Fibroblast of peridontal ligament (primary cell): ENCODE measurements at regions not wholly inside any gene's neighbourhood (a gene's known extent, or its start where the extent isn't known, plus 50 kb on each side); places are given as distances from the start of the nearest gene placed in this dataset.
A peak's percentile ranks its signal among the peaks of the same experiment; 100 is the strongest.
"Not testable (repeated sequence)": the region's sequence is repeated elsewhere in the genome, so short reads cannot be mapped to it uniquely, and the experiment has no call there.

Experiments
- DNase-seq: peaks from one replicate; pipeline ENCODE4 v3.0.0-alpha.2; 2010; ENCODE audit errors: extremely low read depth

DNA sequence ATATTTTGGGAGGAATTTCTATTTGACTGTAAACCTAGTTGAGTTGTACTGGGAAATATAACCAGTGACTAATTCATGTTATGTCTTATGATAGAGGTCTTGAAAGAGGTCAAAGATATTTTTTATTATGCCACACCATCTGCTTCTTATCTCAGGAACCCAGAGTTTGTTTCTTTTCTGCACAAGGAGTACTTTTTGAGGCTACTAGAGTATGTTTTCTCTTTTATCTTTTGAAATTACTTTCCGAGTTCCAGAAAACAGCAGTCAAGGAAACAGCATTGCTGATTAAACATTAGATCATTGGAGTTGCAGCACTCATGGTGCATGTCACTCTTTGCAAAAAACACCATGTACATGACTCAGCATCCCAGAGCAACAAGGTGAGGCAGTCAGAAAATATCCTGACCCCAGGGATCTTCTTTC, 645.8 kb upstream of the NR2F2 start:
- DNase-seq, result peak; percentile 76

DNA sequence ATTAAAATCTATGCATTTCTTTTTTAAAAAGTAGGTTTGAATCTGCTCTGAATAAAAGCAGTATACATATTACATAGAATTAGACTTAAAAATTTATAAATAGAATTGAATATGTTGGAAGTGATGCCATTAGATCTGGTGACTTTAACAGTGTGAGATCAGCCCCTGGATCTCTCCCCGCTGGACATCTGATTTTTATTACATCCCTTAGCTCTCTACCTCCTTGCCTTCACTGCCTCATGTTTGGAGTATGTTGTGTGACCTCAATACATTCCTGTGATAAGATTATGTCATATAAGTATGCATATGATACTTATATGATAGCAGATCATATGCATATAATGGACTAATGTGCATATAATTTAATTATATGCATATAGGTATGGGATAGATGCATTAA, 643.4 kb upstream of the NR2F2 start:
- peak; percentile 24 for DNase-seq

DNA sequence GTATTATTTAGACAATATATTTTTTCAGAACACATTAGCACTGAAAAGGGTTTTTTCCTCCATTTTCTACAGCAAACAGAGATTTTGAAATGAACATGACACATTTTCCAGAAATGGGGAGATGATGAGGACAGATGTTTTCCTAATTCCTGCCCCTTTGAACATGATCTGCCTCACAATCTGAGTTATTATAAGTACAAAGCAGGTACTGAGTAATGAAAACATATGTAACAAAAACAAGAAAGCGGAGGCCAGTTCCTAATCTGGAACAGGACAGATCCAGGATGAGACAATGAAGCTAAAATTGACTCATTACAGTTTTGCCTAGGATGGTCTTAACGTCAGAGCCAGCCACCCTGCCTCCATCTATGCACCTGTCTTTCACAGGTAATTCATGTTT, 642.8 kb upstream of the NR2F2 start:
- no peak for DNase-seq

DNA sequence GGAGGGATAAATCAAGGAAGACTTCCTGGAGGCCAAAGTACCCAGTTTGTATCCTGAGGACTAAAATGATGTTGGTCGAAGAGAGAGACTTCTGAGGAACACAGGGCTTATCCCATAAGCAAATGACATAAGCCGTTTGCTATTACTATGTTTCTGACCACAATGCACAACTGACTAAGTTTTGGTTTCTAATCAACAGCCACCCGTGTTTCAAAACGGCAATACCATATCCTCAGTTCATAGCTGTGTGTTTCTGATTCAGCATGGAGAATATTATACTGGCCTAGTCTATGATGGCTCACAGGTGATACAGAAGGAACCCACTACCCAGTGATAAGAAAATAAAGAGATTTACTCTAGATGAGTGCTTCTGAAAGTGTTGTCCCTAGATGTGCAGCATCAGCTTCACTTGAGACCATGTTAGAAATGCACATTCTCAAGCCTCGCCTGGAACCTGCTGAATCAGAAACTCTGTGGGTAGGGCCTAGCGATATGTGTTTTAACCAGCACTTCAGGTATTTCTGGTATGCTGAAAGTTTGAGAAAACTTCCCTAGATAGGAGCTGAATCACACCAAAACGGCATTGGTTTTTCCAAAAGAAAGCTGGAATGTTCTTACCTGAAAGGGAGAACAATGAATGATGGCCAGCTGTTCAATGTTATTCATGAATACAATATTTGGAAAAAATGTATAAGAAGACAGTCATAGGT, 639.7 kb upstream of the NR2F2 start:
- no peak for DNase-seq

DNA sequence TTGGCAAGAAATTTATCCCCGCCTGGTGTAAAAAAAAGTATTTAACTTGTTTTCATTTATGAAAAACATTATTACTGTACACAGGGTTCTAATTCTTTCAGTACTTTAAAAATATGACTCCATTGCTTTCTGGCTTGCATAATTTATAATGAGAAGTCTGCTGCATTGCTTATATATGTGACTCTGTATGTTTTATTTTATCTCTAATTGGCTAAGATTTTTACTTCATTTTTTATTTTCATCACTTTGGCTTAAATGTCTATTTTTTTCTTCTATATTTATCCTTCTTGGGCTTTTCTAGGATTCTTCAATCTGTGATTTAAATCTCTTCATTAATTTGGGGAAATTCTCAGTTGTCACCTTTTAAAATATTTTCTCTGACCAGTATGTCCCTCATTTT, 636.6 kb upstream of the NR2F2 start:
- DNase-seq, result peak; percentile 27

DNA sequence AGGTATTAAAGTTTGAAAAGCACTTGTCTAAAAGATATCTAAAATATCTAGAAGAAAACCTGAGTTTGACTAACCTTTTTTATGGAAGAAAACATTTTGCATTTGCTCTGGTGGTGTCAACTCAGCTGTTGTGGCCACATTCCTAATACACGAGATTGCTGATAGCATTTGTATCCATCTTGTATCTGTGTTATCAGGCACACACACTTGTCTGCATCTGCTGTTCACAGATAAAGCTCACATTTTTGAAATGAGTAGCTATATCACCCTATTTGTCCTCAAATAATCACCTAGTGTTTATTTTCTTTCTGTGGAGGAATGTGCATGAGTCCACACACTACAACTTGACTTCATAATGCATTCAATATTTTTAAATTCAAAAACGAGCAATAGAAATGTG, 632.3 kb upstream of the NR2F2 start:
- no peak for DNase-seq

DNA sequence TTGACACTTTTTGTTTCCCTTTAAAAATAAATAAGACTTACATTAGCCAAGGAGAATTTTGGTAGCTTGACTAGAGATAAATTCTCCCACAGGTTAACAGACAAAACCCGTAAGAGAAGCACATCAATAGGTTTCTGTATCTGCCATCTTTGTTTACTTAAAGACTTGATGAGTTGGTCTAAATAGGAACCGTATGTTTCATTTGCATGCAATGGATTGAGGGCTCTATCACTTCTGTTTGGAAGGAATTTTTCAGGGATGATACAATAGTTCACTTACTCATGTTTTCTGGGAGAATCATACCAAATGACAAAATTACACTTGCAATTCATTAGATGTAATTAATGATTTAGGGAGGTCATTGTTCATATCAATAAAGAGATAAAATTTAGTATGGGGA, 631.5 kb upstream of the NR2F2 start:
- DNase-seq, result peak; percentile 24

DNA sequence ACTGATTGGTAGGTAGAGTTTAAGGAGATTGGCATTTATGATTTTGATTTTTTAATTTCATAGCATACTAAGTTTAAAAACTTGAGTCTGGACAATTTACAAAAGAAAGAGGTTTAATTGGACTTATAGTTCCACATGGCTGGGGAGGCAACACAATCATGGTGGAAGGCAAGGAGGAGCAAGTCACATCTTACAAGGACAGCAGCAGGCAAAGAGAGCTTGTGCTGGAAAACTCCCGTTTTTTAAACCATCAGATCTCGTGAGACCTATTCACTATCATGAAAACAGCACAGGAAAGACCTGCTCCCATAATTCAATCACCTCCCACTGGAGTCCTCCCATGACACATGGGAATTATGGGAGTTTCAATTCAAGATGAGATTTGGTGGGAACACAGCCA, 630.9 kb upstream of the NR2F2 start:
- no peak for DNase-seq

DNA sequence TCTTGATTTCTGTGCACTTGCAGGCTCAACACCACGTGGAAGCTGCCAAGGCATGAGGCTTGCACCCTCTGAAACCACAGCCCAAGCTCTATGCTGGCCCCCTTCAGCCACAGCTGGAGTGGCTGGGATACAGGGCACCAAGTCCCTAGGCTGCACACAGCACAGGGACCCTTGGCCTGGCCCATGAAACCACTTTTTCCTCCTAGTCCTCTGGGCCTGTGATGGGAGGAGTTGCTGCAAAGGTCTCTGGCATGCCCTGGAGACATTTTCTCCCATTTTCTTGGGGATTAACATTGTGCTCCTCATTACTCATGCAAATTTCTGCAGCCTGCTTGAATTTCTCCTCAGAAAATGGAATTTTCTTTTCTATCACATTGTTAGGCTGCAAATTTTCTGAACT, 629.8 kb upstream of the NR2F2 start:
- DNase-seq, result not testable (repeated sequence)

DNA sequence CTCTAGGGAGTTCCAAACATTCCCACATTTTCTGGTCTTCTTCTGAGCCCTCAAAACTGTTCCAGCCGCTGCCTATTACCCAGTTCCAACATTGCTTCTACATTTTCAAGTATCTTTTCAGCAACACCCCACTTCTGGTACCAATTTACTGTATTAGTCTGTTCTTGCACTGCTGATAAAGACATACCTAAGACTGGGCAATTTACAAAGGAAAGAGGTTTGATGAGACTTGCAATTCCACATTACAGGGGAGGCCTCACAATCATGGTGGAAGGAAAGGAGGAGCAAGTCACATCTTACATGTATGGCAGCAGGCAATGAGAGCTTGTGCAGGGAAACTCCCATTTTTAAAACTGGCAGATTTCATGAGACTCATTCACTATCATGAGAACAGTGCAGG, 629.1 kb upstream of the NR2F2 start:
- no peak for DNase-seq

DNA sequence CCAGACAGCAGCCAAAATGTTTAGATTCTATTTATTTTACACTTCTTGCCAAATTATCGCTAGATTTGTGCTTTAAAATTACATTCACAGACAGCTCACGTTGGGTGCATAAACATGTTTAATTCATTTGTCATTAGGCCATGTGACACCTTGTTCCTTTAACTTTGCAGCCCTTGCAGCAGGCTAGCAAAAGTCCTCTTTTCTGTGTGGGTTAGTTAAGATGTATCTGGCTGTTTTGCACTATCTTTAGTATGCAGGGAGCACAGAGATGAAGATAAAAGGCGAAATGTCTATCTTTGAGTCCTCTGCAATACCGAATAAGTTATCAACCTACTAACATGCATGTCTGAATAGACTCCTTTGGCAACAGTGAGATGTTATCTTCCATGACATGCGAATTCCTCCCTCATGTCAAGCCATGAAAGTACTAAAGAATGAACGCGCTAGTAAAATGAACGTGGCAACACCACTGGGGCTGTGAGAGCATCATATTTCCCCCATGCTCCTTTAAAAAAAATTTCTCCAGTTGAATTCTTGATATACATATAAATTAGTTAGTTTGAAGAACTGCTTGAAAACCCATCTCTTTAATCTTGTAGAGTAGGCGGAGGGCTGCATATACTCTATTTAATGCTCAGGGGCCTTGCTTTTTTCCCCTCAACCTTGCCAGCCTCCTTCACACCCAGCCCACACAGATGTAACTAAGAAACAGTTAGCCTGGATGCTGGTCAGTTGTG, 620.4 kb upstream of the NR2F2 start:
- DNase-seq, result no peak

DNA sequence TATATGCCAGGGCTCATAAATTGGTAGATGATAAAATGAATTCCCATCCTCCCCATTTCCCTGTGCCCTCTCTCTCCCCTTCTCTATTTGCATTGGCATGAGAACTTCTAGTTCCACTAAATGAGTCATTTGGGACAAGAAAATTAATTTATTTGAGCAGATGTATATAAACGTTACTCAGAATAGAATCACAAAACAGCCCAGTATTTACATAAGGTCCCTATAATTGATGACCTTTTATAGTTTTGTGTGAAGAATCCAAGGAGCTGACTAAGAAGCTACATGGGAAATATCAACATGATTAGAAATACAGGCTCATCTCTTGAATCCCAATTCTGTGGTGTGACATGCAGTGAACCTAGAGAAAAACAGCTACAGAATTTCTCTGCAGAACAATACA, 617.7 kb upstream of the NR2F2 start:
- peak; percentile 9 for DNase-seq

DNA sequence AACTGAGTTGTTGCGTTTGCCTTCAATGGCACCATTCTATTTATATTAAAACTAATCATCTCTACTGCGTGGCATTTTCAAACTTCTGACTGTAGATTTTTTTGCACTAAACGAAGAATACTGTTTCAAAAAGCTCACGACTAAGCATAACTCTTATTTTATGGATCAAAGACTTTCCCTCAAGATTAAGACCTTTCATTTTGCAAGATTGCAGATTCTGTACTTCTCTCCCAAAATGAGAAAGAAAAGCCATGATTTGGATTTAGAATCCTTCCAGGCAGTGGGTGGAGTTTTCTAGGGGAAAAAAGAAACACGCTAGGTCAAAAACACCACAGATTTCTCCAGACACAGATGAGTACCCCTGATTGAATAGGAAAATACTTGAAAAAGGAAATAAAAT, 617.2 kb upstream of the NR2F2 start:
- DNase-seq, result no peak

DNA sequence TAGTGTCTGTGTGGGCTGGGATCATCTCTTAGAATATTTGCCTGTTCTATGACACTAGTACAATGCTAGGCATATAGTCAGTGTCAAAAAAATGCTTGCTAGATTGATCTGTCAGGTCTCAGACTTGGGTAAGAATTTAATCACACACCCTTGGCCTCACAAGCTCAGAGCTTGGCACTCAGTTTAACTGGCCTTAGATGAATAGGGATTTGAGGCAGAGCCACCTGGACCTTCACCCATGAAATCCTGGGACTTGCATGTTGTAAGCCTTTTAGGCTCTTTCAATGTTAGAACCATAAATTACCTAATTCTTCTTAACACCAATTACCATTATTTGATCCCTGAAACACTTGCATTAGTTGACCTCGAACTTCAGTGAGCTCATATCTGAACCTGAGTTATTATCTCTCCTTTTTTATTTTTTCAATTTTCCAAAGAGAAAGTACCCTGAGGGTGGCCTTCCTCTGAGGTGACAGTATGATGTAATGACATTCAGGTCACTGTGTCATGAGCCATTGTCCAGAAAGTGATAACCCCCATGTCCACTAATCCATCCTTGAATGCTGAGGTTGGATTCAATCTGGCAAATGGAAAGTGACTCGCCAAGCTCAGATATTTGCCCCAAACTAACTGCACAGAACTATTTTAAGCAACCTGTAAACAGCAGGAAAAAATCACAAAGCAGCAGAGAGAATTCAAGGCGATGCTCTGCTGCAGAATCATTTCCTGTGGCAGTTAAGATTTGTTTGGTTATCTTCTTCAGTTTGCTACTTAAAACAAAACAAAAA, 615.2 kb upstream of the NR2F2 start:
- no peak for DNase-seq

DNA sequence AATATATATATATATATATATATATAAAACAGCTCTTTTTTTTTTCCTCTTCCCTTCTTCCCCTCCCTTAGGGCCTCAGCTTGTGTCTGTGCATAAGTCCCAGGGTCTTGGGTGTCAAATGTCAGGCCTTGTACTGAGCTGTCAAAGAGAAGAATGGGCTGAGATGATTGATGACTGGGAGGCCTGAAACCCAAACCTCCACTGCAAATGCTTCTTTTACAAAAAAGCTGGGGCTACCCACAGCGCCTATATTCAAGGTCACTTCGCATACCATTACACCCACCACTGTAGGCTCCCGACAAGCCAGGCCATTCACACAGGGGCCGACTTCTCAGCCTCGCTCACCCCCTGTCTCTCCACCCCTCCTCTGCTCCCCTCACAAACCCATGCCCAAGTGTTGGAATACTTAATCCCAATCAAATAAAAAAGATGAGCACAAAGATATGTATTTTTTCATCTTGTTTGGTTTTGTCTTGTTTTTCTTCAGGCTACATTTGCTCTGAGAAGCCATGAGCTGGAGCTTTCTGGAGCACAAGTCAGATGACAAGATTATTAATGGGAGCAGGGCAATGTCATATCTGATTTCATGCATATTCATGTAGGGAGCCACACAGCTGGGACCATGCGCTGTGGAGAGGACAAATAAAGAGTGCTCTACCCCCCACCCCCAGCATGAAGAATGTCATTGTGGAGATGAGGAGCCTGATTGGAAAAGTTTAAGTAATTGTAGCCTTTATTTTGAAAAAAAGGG, 614.4 kb upstream of the NR2F2 start:
- no peak for DNase-seq

DNA sequence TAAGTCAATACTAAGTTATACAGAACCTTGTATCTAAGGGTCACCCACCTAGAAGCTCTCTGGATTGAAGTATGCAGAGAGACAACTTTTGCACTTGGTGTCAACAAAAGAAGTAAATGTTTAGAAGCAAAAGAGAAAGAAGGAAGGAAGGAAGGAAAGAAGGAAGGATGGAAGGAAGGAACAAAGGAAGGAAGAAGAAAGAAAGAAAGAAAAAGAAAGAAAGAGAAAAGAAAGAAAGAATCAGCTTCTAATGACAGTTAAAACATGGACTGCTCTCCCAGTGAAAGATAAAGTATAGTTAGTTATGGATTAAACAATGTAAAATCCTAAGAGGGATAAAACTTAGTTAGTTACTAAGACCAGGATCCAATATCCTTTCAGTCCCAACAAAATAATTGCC, 613.8 kb upstream of the NR2F2 start:
- no peak for DNase-seq

DNA sequence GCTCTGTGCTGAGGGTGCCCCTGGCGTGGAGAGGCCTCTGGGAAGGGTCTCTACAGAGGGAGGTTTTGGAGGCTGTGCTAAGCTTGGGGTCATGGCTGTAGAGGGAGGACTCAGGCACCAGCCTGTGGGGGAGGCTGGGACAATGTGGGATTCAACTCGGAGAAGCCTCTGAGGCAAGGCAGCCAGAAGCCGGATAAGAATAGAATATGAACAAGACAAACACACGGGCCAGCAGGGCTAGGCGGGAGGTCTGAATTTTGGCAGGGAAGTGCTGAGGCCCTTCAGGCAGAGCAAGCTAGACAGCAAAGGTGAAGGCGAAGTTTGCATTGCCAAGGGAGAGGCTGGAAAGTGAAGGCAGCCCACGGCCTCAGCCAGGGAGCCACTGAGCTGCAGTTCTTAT, 612.1 kb upstream of the NR2F2 start:
- no peak for DNase-seq

DNA sequence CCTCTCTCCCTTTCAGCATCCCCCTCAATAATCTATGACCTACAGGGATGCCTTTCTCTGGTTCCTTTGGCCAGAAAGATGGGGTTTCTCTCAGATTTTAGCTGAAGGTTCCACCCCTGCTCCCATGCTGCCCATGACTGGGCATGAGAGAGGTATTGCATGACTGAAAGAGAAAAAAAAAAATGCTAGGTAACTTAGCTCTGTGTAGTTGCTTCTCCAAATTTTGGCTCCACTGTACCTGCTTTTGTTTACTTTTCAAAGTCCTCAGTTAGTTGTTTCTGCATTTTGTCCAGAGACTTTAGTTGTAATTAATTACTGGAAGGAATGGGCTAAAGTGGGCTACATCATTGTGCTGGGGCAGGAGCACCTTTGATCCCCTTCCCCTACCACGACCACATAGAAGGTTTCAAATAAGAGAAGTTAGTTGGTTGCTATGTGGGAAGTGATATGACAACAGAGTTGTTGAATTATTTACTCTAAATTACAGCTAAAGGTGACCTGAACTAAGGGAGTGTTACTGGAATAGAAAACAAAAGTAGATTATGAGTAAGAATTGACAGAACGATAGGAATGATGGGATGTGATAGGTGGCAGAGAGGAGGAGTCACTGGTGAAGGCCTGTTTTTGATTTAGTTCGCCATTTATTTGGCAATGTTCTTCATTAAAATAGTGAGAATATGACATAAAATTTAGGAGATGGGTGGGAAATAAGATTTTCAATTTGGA, 605.4 kb upstream of the NR2F2 start:
- DNase-seq, result no peak

DNA sequence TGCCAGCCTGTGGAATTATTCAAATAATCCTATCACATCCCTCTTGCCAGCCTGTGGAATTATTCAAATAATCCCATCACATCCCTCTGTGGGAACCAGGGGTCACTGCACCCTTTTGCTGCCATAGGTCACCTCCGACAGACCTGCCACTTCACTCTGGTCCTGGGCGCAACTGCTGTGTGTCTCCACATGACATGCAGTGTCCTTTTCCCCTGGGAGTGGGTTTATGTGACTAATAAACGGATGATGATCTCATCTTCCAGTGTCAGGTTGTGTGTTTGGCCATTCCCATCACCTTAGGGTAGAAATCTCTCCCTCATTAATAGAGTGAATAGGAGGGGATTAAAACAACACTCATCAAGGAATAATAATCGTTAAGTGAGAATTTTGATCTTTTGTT, 603.6 kb upstream of the NR2F2 start:
- DNase-seq, result no peak

DNA sequence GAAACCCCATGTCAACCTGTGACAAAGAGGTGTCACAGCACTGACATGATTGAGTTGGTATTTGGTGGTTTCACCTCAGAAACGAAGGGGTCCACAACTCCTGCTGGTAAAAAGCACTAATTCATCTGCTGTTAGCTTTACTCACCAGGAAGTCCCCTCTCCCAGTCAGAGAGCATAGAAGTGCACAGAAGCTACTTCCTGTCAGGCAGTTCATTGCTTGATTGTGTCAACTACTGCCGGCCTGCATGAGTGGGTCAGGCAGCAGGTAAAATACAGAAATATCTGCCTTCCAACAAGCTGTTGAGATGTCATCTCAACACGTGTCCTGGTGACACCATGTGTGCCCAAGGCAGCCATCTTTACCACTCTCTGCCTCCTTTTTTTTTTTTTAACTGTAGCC, 596.6 kb upstream of the NR2F2 start:
- no peak for DNase-seq
